H1 (cell line): ENCODE measurements at regions not wholly inside any gene's neighbourhood (a gene's known extent, or its start where the extent isn't known, plus 50 kb on each side); places are given as distances from the start of the nearest gene placed in this dataset.

Experiments
- CTCF ChIA-PET: fragments of 300-600 bp; sonication (Branson Sonifier 250); formaldehyde crosslinking; loops from one replicate; lab custom pipeline; 2021; ENCODE audit not compliant: partially characterized antibody; lab: Charles Lee
- POLR2A ChIA-PET: fragments of 300-600 bp; sonication (Branson Sonifier 250); formaldehyde crosslinking; loops from one replicate; lab custom pipeline; 2021; ENCODE audit warnings: inconsistent platforms; ENCODE audit not compliant: partially characterized antibody; lab: Charles Lee
- DNase-seq, 2 experiments: peaks; one replicate each; pipeline versions ENCODE4 v3.0.0 to v3.0.0-alpha.2; 2010 to 2022; ENCODE audit warnings: low spot score in 2 of 2, low read depth in 1 of 2, mixed read lengths in 1 of 2
- FAIRE-seq: peaks from 2 replicates; lab custom pipeline; 2011; peaks lifted over from hg19 to GRCh38; lab: Jason Lieb, UNC
- H2AFZ ChIP-seq: 2 replicates; pipeline ENCODE4 v1.8.1; 2012; ENCODE audit warnings: low read length, inconsistent platforms
- H2AK5ac ChIP-seq: 2 replicates; pipeline ENCODE4 v1.6.1; 2013; ENCODE audit warnings: low read depth, low read length
- H2BK120ac ChIP-seq: replicated peaks from 2 replicates; pipeline ENCODE3; 2013; ENCODE audit warnings: low read depth, low read length, inconsistent platforms
- H2BK12ac ChIP-seq: 2 replicates; pipeline ENCODE4 v1.6.1; 2013; ENCODE audit warnings: low read depth, low read length
- H2BK15ac ChIP-seq: 2 replicates; pipeline ENCODE4 v1.6.1; 2013; ENCODE audit warnings: low read length
- H2BK20ac ChIP-seq: 2 replicates; pipeline ENCODE4 v1.6.1; 2013; ENCODE audit warnings: low read length
- H2BK5ac ChIP-seq: 2 replicates; pipeline ENCODE4 v1.6.1; 2013; ENCODE audit warnings: low read depth, low read length
- H3K14ac ChIP-seq: 2 replicates; pipeline ENCODE4 v1.6.1; 2013; ENCODE audit warnings: inconsistent platforms; ENCODE audit not compliant: insufficient read length
- H3K18ac ChIP-seq: 2 replicates; pipeline ENCODE4 v1.6.1; 2013; ENCODE audit warnings: low read length; ENCODE audit errors: extremely low read depth
- H3K23ac ChIP-seq: 2 replicates; pipeline ENCODE4 v1.6.1; 2013; ENCODE audit warnings: inconsistent platforms; ENCODE audit not compliant: insufficient read length
- H3K23me2 ChIP-seq: 2 replicates; pipeline ENCODE4 v1.6.1; 2013; ENCODE audit warnings: low read depth, low read length
- H3K27ac ChIP-seq: 2 replicates; pipeline ENCODE4 v1.6.1; 2011; ENCODE audit warnings: low read depth, low read length, inconsistent platforms
- H3K27me3 ChIP-seq, 4 experiments: replicated peaks in 1 of 4; 1 replicate in 1 of 4; 2 replicates in 3 of 4; pipeline versions ENCODE4 v1.6.1 to v1.8.1; 2011 to 2013; ENCODE audit warnings: low read length in 3 of 4, mild to moderate bottlenecking in 3 of 4, inconsistent platforms in 2 of 4, mixed read lengths in 2 of 4, moderate library complexity in 1 of 4; ENCODE audit not compliant: control insufficient read depth in 3 of 4, insufficient read depth in 3 of 4; ENCODE audit errors: extremely low read depth in 1 of 4
- H3K36me3 ChIP-seq, 4 experiments: 2 replicates each; pipeline versions ENCODE4 v1.6.1 to v1.8.1; 2011 to 2013; ENCODE audit warnings: mild to moderate bottlenecking in 4 of 4, low read length in 3 of 4, moderate library complexity in 2 of 4, control low read depth in 1 of 4, inconsistent platforms in 1 of 4; ENCODE audit not compliant: insufficient read depth in 4 of 4, control insufficient read depth in 2 of 4
- H3K4ac ChIP-seq: replicated peaks from 2 replicates; pipeline ENCODE3; 2013; ENCODE audit warnings: low read length, low read depth, mixed read lengths, inconsistent platforms; ENCODE audit not compliant: insufficient read length
- H3K4me1 ChIP-seq, 4 experiments: replicated peaks in 1 of 4; 1 replicate in 1 of 4; 2 replicates in 3 of 4; pipeline versions ENCODE4 v1.6.1 to v1.8.1; 2011 to 2013; ENCODE audit warnings: low read length in 3 of 4, inconsistent platforms in 2 of 4, mixed read lengths in 1 of 4; ENCODE audit not compliant: insufficient read depth in 4 of 4, control insufficient read depth in 3 of 4
- H3K4me2 ChIP-seq, 2 experiments: 2 replicates each; pipeline versions ENCODE4 v1.6.1 to v1.8.1; 2011 to 2013; ENCODE audit warnings: low read depth in 2 of 2, low read length in 2 of 2, control low read depth in 1 of 2, inconsistent platforms in 1 of 2, mild to moderate bottlenecking in 1 of 2; ENCODE audit not compliant: insufficient read depth in 1 of 2
- H3K4me3 ChIP-seq, 4 experiments: fragments of 200-600, 300-600 bp in 1 of 4; sonication (generic), shearing (Covaris generic), sonication (Bioruptor Twin) in 1 of 4; 2 replicates each; pipeline versions ENCODE4 v1.5.1 to v1.8.1; 2011 to 2016; ENCODE audit warnings: low read length in 4 of 4, low read depth in 3 of 4, control low read depth in 2 of 4, inconsistent platforms in 2 of 4, mild to moderate bottlenecking in 2 of 4, mixed read lengths in 1 of 4, moderate library complexity in 1 of 4; ENCODE audit not compliant: insufficient read depth in 2 of 4; ENCODE audit errors: extremely low read depth in 1 of 4
- H3K56ac ChIP-seq: replicated peaks from 2 replicates; pipeline ENCODE3; 2013; ENCODE audit warnings: low read depth, mild to moderate bottlenecking, mixed read lengths, low read length, inconsistent platforms; ENCODE audit not compliant: insufficient read length
- H3K79me1 ChIP-seq: 2 replicates; pipeline ENCODE4 v1.6.1; 2013; ENCODE audit warnings: low read depth, low read length, control low read depth
- H3K79me2 ChIP-seq, 2 experiments: 2 replicates each; pipeline versions ENCODE4 v1.6.1 to v1.8.1; 2012 to 2013; ENCODE audit warnings: low read length in 2 of 2, mild to moderate bottlenecking in 2 of 2, inconsistent platforms in 1 of 2; ENCODE audit not compliant: insufficient read depth in 2 of 2, control insufficient read depth in 1 of 2
- H3K9ac ChIP-seq, 4 experiments: replicated peaks in 1 of 4; 1 replicate in 1 of 4; 2 replicates in 3 of 4; pipeline versions ENCODE4 v1.6.1 to v1.8.1; 2011 to 2013; ENCODE audit warnings: low read depth in 3 of 4, low read length in 3 of 4, control low read depth in 2 of 4, mild to moderate bottlenecking in 2 of 4, moderate library complexity in 2 of 4, inconsistent platforms in 1 of 4; ENCODE audit errors: extremely low read depth in 1 of 4
- H3K9me3 ChIP-seq, 2 experiments: 2 replicates each; pipeline versions ENCODE4 v1.6.1 to v1.8.1; 2012 to 2013; ENCODE audit warnings: mild to moderate bottlenecking in 2 of 2, moderate library complexity in 2 of 2, control low read depth in 1 of 2, inconsistent platforms in 1 of 2, low read depth in 1 of 2, low read length in 1 of 2, mixed read lengths in 1 of 2; ENCODE audit not compliant: insufficient read depth in 2 of 2
- H4K20me1 ChIP-seq, 2 experiments: replicated peaks in 1 of 2; 2 replicates each; pipeline versions ENCODE3 to v1.8.1; 2011 to 2013; ENCODE audit warnings: inconsistent platforms in 2 of 2, low read length in 2 of 2, mild to moderate bottlenecking in 1 of 2; ENCODE audit not compliant: insufficient read depth in 2 of 2, control insufficient read depth in 1 of 2
- H4K5ac ChIP-seq: 2 replicates; pipeline ENCODE4 v1.6.1; 2013; ENCODE audit warnings: low read length, low read depth, mixed read lengths, inconsistent platforms; ENCODE audit not compliant: insufficient read length
- H4K8ac ChIP-seq: 2 replicates; pipeline ENCODE4 v1.8.0; 2013; ENCODE audit warnings: mild to moderate bottlenecking, moderate library complexity, low read length, inconsistent platforms; ENCODE audit not compliant: insufficient read depth; ENCODE audit errors: extremely low read depth
- H4K91ac ChIP-seq: replicated peaks from 2 replicates; pipeline ENCODE3; 2013; ENCODE audit warnings: low read length, mixed read lengths, inconsistent platforms; ENCODE audit not compliant: insufficient read length
- BACH1 ChIP-seq: IDR thresholded peaks from 2 replicates; pipeline ENCODE4 v1.6.1; 2012; ENCODE audit warnings: low read length, improper control_type of control experiment
- CTBP2 ChIP-seq: IDR thresholded peaks from 2 replicates; pipeline ENCODE4 v1.7.0; 2011; ENCODE audit warnings: borderline replicate concordance, mild to moderate bottlenecking, moderate library complexity, mixed read lengths, low read length; ENCODE audit not compliant: insufficient read depth, insufficient read length
- EGR1 ChIP-seq: IDR thresholded peaks from 2 replicates; pipeline ENCODE4 v1.6.1; 2011; ENCODE audit warnings: low read depth, low read length, borderline replicate concordance
- EZH2 ChIP-seq: fragments of 200-600 bp; sonication (generic); IDR thresholded peaks from 2 replicates; pipeline ENCODE4 v1.7.1; 2012; ENCODE audit warnings: low read depth, mild to moderate bottlenecking, moderate library complexity, low read length, inconsistent platforms; ENCODE audit not compliant: severe bottlenecking
- KDM5A ChIP-seq: fragments of 200-600 bp; IDR thresholded peaks from 2 replicates; pipeline ENCODE4 v1.7.1; 2012; ENCODE audit warnings: mild to moderate bottlenecking, low read length, inconsistent platforms, mixed read lengths
- MAFK ChIP-seq: IDR thresholded peaks from 2 replicates; pipeline ENCODE4 v1.6.1; 2012; ENCODE audit warnings: low read depth, mild to moderate bottlenecking, improper control_type of control experiment, low read length
- MAX ChIP-seq: IDR thresholded peaks from 2 replicates; pipeline ENCODE4 v1.6.1; 2012; ENCODE audit warnings: inconsistent platforms
- NRF1 ChIP-seq: IDR thresholded peaks from 2 replicates; pipeline ENCODE4 v1.6.1; 2011; ENCODE audit warnings: mild to moderate bottlenecking, low read depth, low read length, improper control_type of control experiment
- RXRA ChIP-seq: IDR thresholded peaks from 2 replicates; pipeline ENCODE4 v1.6.1; 2011; ENCODE audit warnings: low read depth, mild to moderate bottlenecking, low read length, moderate library complexity; ENCODE audit not compliant: insufficient read depth
- SIN3A ChIP-seq, 2 experiments: IDR thresholded peaks in 1 of 2; conservative IDR thresholded peaks in 1 of 2; 2 replicates each; pipeline ENCODE4 v1.6.1; 2011 to 2012; ENCODE audit warnings: low read length in 2 of 2, improper control_type of control experiment in 1 of 2, low read depth in 1 of 2, mild to moderate bottlenecking in 1 of 2
- SIX5 ChIP-seq: IDR thresholded peaks from 2 replicates; pipeline ENCODE4 v1.6.1; 2011; ENCODE audit warnings: mild to moderate bottlenecking, low read depth, low read length
- YY1 ChIP-seq: IDR thresholded peaks from 2 replicates; pipeline ENCODE4 v1.6.1; 2011; ENCODE audit warnings: low read depth, mild to moderate bottlenecking, low read length
- WGBS, 2 experiments: shearing (Covaris generic) in 1 of 2; methylation state at CpG; one replicate each; pipeline versions ENCODE4 v1.1.6 to v1.1.7; 2013 to 2015; ENCODE audit warnings: low lambda C conversion rate in 2 of 2, mixed read lengths in 2 of 2, inconsistent platforms in 1 of 2, low coverage in 1 of 2, missing lambda C conversion rate in 1 of 2; ENCODE audit not compliant: insufficient replicate concordance in 2 of 2, insufficient coverage in 1 of 2, insufficient read length in 1 of 2; ENCODE audit errors: extremely low coverage in 1 of 2, missing lambda C conversion rate in 1 of 2; 5-methylcytosine and 5-hydroxymethylcytosine counted together
- TF ChIP-seq, protein P1 (sequence below): IDR thresholded peaks from 2 replicates; pipeline ENCODE4 v1.6.1; 2012; ENCODE audit warnings: low read length, inconsistent platforms

- H2BK15ac ChIP-seq, result no peak overlapping the region
- H3K23me2 ChIP-seq, result no peaks in the 10 kb centered on the region
- H3K56ac ChIP-seq, result no peak overlapping the region
- no peak overlapping the region for H4K8ac ChIP-seq
- ChIA-PET CTCF (no interaction called here), POLR2A (no interaction called here)
- H3K14ac ChIP-seq, result no peak overlapping the region
- H3K4me2 ChIP-seq, result no peak overlapping the region
- no peak overlapping the region for H2AFZ ChIP-seq
- FAIRE-seq, result no peak
- no peak overlapping the region for H2AK5ac ChIP-seq
- H3K4me1 ChIP-seq, result peaks cover 0 to 6% (median under 1%) of the 10 kb centered on the region in 4 experiments; a peak in 2 of 7 replicates
- no peak overlapping the region for H3K23ac ChIP-seq
- no peak overlapping the region for H4K5ac ChIP-seq
- no peak overlapping the region for H3K27ac ChIP-seq
- no peaks in the 10 kb centered on the region for H3K79me2 ChIP-seq
- H3K4ac ChIP-seq, result no peak overlapping the region
- H2BK12ac ChIP-seq, result no peak overlapping the region
- 0 out of 4 replicates have a peak, but pooled peaks cover 0 to 1% of the 10 kb centered on the region in 2 experiments for H3K9me3 ChIP-seq
- H4K91ac ChIP-seq, result no peak overlapping the region
- 91% methylated on average over 5 of the region's 8 CpGs; no CpG with 5 or more reads in 1 of the 2 experiments for WGBS, 2 experiments
- DNase-seq, result no peak
- H3K79me1 ChIP-seq, result no peaks in the 10 kb centered on the region; the same call in 1 of the 2 replicates
- no peak overlapping the region for H3K4me3 ChIP-seq
- no peak overlapping the region for H2BK20ac ChIP-seq
- no peak overlapping the region for H2BK120ac ChIP-seq
- H2BK5ac ChIP-seq, result no peak overlapping the region
- no peak overlapping the region for H3K18ac ChIP-seq
- H4K20me1 ChIP-seq, result peaks cover 0 to 2% of the 10 kb centered on the region in 2 experiments
- no peaks in the 10 kb centered on the region for H3K27me3 ChIP-seq
- H3K9ac ChIP-seq, result no peak overlapping the region
- H3K36me3 ChIP-seq, result no peaks in the 10 kb centered on the region
- TF ChIP-seq EZH2 (no peak), CTBP2 (no peak), EGR1 (no peak), SIX5 (no peak), RXRA (no peak), BACH1 (no peak), SIN3A (conservative IDR thresholded peaks at IDR 0.05 in 1 of 2, IDR thresholded peaks at IDR 0.05 in 1 of 2; ENCODE audit: low read depth in 1 of 2, low read length in 2 of 2) (no peak), YY1 (no peak), MAFK (no peak), NRF1 (no peak), MAX (no peak), KDM5A (no peak)
- TF ChIP-seq, protein P1, sequence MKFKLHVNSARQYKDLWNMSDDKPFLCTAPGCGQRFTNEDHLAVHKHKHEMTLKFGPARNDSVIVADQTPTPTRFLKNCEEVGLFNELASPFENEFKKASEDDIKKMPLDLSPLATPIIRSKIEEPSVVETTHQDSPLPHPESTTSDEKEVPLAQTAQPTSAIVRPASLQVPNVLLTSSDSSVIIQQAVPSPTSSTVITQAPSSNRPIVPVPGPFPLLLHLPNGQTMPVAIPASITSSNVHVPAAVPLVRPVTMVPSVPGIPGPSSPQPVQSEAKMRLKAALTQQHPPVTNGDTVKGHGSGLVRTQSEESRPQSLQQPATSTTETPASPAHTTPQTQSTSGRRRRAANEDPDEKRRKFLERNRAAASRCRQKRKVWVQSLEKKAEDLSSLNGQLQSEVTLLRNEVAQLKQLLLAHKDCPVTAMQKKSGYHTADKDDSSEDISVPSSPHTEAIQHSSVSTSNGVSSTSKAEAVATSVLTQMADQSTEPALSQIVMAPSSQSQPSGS, result no peak
Measured at GRCh38 chr2:129894616-129895015, 84.8 kb upstream of the RAB6C start.
